ENCODE measurements at regions not wholly inside any gene's neighbourhood (a gene's known extent, or its start where the extent isn't known, plus 50 kb on each side); places are given as distances from the start of the nearest gene placed in this dataset.

GRCh38 chr6:44023586-44024454 is 103.4 kb downstream of the MRPL14 start:
- TF ChIP-seq CTCF (IDR thresholded peaks at IDR 0.05; ENCODE audit: low read depth, low read length): no peak
- TF ChIP-seq POLR2A (IDR thresholded peaks at IDR 0.05; ENCODE audit: extremely low read depth, insufficient read length): no peak
- TF ChIP-seq, protein P1, sequence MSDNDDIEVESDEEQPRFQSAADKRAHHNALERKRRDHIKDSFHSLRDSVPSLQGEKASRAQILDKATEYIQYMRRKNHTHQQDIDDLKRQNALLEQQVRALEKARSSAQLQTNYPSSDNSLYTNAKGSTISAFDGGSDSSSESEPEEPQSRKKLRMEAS (IDR thresholded peaks at IDR 0.05; ENCODE audit: low read depth, low read length): no peak
- TF ChIP-seq MYC (IDR thresholded peaks at IDR 0.05; ENCODE audit: low read depth, low read length): no peak

Data from NB4 (cell line).